ENCODE measurements at regions not wholly inside any gene's neighbourhood (a gene's known extent, or its start where the extent isn't known, plus 50 kb on each side); places are given as distances from the start of the nearest gene placed in this dataset.

DNA sequence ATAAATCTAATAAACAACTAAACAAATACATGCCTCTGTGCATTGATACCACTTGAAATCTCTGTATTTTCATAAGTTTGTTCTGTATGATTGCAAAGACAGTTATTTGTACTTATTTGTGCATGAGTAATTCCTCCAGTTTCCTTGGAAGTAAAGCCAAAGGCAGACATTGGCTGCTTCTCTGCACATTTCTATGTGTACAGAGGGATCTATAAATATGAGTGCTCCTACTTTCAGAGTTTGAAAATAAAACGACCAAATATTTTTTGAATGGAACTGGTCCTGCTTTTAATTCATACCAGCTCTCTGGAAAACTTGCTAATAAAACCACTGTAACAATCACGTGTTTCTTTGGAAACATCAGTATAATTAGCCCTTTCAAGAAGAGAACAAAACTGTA lies 306.5 kb downstream of the MAN2A1 start:
- TF ChIP-seq, protein P1, sequence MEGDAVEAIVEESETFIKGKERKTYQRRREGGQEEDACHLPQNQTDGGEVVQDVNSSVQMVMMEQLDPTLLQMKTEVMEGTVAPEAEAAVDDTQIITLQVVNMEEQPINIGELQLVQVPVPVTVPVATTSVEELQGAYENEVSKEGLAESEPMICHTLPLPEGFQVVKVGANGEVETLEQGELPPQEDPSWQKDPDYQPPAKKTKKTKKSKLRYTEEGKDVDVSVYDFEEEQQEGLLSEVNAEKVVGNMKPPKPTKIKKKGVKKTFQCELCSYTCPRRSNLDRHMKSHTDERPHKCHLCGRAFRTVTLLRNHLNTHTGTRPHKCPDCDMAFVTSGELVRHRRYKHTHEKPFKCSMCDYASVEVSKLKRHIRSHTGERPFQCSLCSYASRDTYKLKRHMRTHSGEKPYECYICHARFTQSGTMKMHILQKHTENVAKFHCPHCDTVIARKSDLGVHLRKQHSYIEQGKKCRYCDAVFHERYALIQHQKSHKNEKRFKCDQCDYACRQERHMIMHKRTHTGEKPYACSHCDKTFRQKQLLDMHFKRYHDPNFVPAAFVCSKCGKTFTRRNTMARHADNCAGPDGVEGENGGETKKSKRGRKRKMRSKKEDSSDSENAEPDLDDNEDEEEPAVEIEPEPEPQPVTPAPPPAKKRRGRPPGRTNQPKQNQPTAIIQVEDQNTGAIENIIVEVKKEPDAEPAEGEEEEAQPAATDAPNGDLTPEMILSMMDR (IDR thresholded peaks at IDR 0.05) = no peak
- TF ChIP-seq EZH2 (IDR thresholded peaks at IDR 0.05) = no peak
- no peak for TF ChIP-seq EZH2phosphoT487 (IDR thresholded peaks at IDR 0.05)

All from neural progenitor cell (in vitro differentiated cells).